ENCODE measurements at regions not wholly inside any gene's neighbourhood (a gene's known extent, or its start where the extent isn't known, plus 50 kb on each side); places are given as distances from the start of the nearest gene placed in this dataset.

DNA sequence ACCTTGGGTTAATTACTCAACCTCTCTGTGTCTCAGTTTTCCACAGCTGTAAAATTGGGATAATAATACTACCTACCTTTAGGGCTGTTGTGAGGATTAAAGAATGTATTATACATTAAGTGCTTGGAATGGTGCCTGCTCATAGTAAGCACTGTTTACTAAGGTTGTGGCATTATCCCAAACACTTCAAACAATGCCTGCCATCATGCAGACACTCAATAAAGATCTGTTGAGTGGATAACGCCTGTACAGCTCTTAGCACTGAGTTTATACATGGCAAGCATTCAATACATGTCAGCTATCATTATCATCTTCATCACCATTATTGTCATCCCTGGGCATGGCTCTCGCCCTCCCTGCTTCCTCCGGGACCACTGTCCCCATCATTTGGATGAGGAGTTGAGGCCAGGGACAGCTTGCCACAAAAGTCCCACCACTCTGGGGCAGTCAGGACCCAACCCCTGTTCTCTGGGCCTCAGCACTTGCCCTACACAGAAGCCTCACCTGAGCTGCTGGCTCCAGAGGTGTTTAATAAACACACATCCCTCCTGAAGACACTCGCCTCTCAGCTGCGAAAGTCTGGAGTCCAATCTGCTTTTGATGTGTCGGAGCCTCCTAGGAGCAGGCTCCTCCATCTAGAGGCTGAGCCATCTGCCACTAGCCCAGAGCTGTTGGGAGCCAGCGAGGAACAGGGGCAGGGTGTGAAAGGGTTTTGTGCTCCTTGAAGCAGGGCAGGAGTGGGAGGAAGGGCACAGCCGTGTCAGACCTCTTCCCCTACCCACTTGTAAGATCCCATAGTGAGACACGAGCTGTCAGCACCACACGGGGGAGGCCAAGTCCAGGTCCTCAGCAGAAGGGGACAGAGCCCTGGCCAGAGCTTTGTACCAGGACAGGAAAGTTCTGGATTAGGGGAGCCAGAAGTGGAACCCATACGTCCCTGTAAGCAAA lies 80.9 kb upstream of the ZC3H12A start:
- peak; percentile 63 for DNase-seq

- peak; percentile 89 for DNase-seq
Measured at GRCh38 chr1:37394574-37395464, 79.6 kb upstream of the ZC3H12A start.

DNA sequence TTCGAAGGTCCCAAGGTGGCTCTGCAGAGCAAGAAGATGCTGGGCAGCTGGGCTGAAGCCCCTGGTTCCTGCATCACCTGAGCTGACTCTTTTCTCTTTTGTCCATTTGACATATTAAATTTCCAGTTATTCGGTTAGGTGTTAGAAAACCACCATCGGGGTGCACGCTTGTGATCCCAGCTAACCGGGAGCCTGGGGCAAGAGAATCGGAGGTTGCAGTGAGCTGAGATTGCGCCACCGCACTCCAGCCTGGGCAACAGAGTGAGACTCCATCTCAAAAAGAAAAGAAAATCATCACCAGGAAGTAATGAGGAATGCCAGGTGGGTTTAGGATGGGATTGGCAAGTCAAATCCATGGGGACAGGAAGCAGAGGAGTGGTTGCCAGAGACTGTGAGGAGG lies 76.3 kb upstream of the ZC3H12A start:
- no peak for DNase-seq

DNA sequence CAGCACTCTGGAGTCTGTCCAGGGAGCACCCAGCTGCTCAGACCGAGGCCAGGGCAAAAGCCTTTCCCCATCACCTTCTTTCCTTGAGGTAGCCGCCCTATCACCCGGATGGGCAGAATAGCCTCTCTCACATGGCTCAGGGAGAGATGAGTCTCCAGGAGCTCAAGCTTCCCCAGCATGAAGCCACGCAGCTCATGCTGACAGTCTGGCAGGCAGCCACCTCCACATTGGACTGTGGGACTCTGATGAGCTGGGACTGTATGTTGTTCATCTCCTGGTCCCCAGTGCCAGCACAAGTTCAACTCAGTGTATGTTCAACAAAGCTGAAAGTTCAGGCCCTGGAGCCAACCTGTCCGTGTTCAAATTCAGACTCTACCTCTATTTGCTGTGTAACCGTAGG lies 75.2 kb upstream of the ZC3H12A start:
- DNase-seq = no peak

- DNase-seq = no peak
Measured at GRCh38 chr1:37399830-37400464, 74.4 kb upstream of the ZC3H12A start.

- DNase-seq = no peak
Measured at GRCh38 chr1:37400466-37401225, 73.7 kb upstream of the ZC3H12A start.

- no peak for DNase-seq
Measured at GRCh38 chr1:37403166-37403565, 71.2 kb upstream of the ZC3H12A start.

- no peak for DNase-seq
Measured at GRCh38 chr1:37404711-37405110, 69.7 kb upstream of the ZC3H12A start.

GRCh38 chr1:37410105-37410504 lies 64.3 kb upstream of the ZC3H12A start:
- peak; percentile 16 for DNase-seq

DNA sequence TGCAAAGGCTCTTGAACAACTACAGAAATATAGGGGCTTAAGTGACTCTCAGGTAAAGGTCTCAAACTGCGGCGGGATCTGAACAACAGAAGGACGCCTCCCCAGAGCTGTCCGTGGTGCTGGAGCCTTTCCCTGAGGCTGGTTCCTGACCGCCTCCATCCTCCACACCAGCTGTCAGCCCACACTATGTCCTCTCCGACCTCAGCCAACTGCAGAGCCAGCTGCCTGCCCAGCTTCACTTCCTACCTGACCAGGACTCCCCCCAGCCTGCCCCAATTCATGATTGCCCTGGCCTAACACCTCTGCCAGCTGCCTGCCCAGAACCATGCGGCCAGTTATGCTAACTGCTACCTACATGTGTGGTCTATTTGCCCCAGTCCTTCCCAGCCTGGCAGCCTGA lies 63.6 kb upstream of the ZC3H12A start:
- DNase-seq = no peak

DNA sequence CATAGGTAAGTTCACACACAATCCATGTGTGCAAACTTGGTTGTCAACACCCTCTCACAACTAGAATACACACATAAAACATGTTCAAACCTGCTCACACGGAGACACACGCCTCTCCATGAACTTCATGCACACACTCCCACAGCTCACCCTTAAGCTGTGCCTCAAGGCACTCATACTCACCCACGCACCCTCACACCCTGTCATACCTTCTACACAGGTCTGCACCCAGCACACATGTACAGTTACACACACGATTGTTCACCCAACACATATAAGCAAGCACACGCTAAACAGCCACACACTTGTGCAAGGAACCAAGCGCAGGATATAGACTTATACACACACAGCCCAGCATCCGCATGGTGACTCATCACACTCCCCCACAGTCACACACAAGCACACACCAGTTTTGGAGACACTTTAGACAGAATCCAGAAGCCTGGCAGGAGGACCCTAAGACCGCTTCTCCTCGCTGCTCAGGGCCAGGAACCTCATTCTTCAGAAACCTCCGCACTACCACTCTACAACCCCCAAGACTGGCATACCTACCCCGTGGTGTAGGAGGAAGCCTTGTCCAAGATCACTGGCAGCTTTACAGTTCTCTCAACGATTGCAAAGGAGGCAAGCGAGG lies 58.7 kb upstream of the ZC3H12A start:
- no peak for DNase-seq

GRCh38 chr1:37420456-37420855 lies 53.9 kb upstream of the ZC3H12A start:
- DNase-seq = no peak

DNA sequence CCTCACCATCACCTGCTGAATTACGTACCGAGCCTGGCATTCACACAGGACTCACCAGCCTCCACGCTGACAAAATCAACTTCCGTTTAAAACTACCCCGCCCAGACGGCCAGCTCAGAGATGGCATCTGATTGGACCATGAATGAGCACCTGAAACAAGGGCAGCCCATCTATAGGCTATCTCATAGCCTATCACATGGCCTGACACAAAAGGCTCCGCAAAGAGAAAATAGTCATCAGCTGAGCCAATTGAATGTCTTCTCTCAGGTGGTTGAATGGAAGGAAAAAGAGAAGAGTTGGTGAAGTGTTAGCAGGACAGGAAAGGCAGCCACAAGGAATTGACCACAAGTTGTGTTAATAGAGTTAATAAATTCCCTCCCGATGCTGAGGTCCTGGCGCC lies 50.6 kb upstream of the ZC3H12A start:
- DNase-seq = no peak

GRCh38 chr1:37424523-37424922 lies 49.9 kb upstream of the ZC3H12A start:
- DNase-seq = no peak
